ENCODE measurements at regions not wholly inside any gene's neighbourhood (a gene's known extent, or its start where the extent isn't known, plus 50 kb on each side); places are given as distances from the start of the nearest gene placed in this dataset.
A peak's percentile ranks its signal among the peaks of the same experiment; 100 is the strongest.

DNA sequence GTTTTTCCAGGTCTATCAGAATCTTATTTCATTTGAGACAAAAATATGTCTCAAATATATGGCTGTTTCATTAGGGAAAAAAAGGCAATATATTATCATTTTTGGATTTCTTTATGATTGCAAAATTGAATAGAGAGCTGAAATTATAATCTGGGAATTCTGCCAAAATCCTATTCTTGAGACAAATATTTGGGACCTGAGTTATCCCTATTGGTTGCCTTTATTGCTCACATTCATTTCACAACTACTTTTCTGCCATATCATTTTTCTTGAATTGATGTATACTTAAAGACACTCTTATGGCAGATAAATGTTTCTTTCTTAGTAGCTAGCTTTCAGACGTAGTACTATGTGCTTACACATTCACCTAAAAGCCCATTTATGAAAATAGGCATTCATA is 241.6 kb upstream of the NOVA1 start:
- WGBS, 2 donors (ENCODE audit: low coverage in 1 of 2) = 33 to 60% methylated on average over 1 of the region's 1 CpG

DNA sequence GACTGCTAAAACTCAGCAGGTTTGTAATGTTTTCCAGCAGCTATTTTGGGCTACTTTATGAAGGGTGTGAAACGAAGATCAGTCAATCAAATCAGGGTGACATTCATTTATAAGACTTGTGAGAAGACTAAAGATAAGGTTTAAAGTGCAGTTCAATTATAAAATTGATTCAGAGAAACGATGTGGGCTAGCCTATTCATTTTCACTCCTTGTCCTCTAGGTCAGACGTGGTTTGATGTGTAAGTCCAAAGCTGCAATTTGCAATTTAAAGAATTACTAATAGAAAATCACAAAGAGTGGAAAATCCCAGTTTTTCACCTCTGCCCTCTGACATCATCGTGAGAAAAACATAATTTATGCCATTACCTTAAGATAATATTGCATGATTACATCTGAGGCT is 243.5 kb upstream of the NOVA1 start:
- no peak overlapping the region for H3K27ac ChIP-seq
- H3K36me3 ChIP-seq = no peaks in the 10 kb centered on the region
- no peaks in the 10 kb centered on the region for H3K4me1 ChIP-seq
- no peaks in the 10 kb centered on the region for H3K9me3 ChIP-seq
- ATAC-seq = no peak
- 40 to 57% methylated on average over 4 of the region's 4 CpGs for WGBS, 2 donors (ENCODE audit: low coverage in 1 of 2)
- no peak for TF ChIP-seq POLR2AphosphoS5 (IDR thresholded peaks at IDR 0.05)
- no peak for TF ChIP-seq EP300 (IDR thresholded peaks at IDR 0.05)
- no peaks in the 10 kb centered on the region for H3K27me3 ChIP-seq
- H3K4me3 ChIP-seq = no peak overlapping the region

More for the DNA sequence above, 241.6 kb upstream of the NOVA1 start:
- Histone ChIP-seq H3K9me3 (no peaks in the 10 kb centered on the region), H3K4me1 (no peaks in the 10 kb centered on the region), H3K27me3 (no peaks in the 10 kb centered on the region), H3K36me3 (no peaks in the 10 kb centered on the region), H3K27ac (no peak overlapping the region), H3K4me3 (no peak overlapping the region)
- TF ChIP-seq, protein P1, sequence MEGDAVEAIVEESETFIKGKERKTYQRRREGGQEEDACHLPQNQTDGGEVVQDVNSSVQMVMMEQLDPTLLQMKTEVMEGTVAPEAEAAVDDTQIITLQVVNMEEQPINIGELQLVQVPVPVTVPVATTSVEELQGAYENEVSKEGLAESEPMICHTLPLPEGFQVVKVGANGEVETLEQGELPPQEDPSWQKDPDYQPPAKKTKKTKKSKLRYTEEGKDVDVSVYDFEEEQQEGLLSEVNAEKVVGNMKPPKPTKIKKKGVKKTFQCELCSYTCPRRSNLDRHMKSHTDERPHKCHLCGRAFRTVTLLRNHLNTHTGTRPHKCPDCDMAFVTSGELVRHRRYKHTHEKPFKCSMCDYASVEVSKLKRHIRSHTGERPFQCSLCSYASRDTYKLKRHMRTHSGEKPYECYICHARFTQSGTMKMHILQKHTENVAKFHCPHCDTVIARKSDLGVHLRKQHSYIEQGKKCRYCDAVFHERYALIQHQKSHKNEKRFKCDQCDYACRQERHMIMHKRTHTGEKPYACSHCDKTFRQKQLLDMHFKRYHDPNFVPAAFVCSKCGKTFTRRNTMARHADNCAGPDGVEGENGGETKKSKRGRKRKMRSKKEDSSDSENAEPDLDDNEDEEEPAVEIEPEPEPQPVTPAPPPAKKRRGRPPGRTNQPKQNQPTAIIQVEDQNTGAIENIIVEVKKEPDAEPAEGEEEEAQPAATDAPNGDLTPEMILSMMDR (IDR thresholded peaks at IDR 0.05) = no peak
- TF ChIP-seq POLR2A (IDR thresholded peaks at IDR 0.05) = no peak
- TF ChIP-seq EP300 (IDR thresholded peaks at IDR 0.05) = no peak
- no peak for ATAC-seq

DNA sequence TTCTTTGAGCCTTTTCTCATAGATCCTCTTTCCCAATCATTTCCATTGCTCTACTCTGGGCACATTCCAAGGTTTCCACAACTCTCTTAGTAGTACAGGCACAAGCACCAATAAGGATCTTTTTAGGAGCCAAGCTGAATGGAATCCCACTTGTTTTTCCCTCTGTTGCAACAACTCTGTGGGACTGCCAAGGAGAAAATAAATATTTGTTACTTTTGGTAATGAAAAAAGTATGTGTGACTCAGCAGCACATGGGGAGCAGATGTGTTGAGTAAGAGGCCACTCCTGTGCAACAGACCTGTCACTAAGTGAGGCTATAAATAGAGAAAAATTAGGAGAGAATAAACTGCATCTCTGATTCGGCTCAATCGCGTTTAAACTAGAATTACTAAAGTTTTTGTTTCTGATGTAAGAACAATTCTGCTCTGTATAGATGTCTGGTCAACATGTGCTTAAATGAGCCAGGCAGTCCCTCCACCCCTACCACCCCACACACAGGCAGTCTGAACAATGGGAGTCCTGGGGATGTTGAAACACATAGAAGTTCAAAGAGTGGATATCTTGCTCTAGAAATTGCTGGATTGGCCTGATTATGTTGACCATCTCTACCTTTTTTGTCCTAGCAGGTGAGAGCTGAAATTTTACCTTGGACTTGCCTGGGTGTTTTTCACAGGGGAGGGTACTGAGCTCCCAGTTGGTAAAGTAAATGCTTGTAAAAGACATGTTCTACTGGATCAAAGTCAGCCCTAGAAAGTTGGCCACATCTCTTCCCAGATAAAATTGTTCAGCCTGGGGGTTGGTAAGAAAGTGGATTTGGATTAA is 244.3 kb upstream of the NOVA1 start:
- TF ChIP-seq, protein P1 (IDR thresholded peaks at IDR 0.05) = no peak
- TF ChIP-seq EP300 (IDR thresholded peaks at IDR 0.05) = no peak
- no peak for TF ChIP-seq POLR2A (IDR thresholded peaks at IDR 0.05)
- peak; percentile 90 for TF ChIP-seq POLR2AphosphoS5 (IDR thresholded peaks at IDR 0.05)
- 11 to 53% methylated on average over 3 of the region's 3 CpGs for WGBS, 2 donors (ENCODE audit: low coverage in 1 of 2)
- Histone ChIP-seq H3K27me3 (no peaks in the 10 kb centered on the region), H3K4me1 (no peaks in the 10 kb centered on the region), H3K27ac (peak overlapping the region in 3 of 4 donors; percentile 38 to 60 (median 50)), H3K36me3 (no peaks in the 10 kb centered on the region), H3K4me3 (no peak overlapping the region), H3K9me3 (no peaks in the 10 kb centered on the region)
- peak; percentile 96 for ATAC-seq

- WGBS, 2 donors (ENCODE audit: low coverage in 1 of 2) = 63 to 70% methylated on average over 6 of the region's 6 CpGs
- Histone ChIP-seq H3K9me3 (no peaks in the 10 kb centered on the region), H3K36me3 (no peaks in the 10 kb centered on the region), H3K4me1 (no peaks in the 10 kb centered on the region), H3K4me3 (no peak overlapping the region), H3K27ac (no peak overlapping the region), H3K27me3 (no peaks in the 10 kb centered on the region)
- ATAC-seq = no peak
- TF ChIP-seq POLR2A (IDR thresholded peaks at IDR 0.05) = no peak
- TF ChIP-seq, protein P1 (IDR thresholded peaks at IDR 0.05) = no peak
- TF ChIP-seq EP300 (IDR thresholded peaks at IDR 0.05) = no peak
- no peak for TF ChIP-seq POLR2AphosphoS5 (IDR thresholded peaks at IDR 0.05)
These were observed 247.5 kb upstream of the NOVA1 start for GRCh38 chr14:26845151-26845818.

DNA sequence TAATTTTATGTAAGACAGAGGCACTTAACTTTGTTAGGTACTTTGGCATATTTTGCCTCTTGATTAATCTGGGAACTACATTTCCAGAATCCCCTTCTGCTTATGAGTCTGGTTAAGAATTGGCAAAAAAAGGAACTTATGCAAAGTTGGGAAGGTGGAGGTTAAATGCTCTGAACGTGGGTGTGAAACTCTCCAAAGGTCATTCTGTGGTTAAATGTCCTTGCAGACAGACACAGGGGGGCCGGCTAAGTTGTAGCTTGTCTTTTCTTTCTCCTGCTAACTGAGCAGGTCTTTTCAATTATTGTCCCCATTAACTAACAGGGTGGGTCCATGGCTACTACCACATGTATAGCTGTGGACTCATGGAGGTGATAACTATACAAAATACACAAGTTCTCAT is 248.6 kb upstream of the NOVA1 start:
- 35% methylated on average over 2 of the region's 2 CpGs for WGBS, 2 donors (ENCODE audit: low coverage in 1 of 2)
- no peak for ATAC-seq
- Histone ChIP-seq H3K27ac (no peak overlapping the region), H3K4me3 (no peak overlapping the region), H3K27me3 (no peaks in the 10 kb centered on the region), H3K36me3 (no peaks in the 10 kb centered on the region), H3K9me3 (peaks cover 0 to 4% (median 0%) of the 10 kb centered on the region in 3 donors), H3K4me1 (no peaks in the 10 kb centered on the region)
- TF ChIP-seq EP300 (IDR thresholded peaks at IDR 0.05) (no peak), POLR2A (IDR thresholded peaks at IDR 0.05) (no peak), POLR2AphosphoS5 (IDR thresholded peaks at IDR 0.05) (no peak)
- TF ChIP-seq, protein P1 (IDR thresholded peaks at IDR 0.05) = no peak

Data from gastroesophageal sphincter (tissue), 4 donors.